ENCODE measurements at regions not wholly inside any gene's neighbourhood (a gene's known extent, or its start where the extent isn't known, plus 50 kb on each side); places are given as distances from the start of the nearest gene placed in this dataset.
"Not testable (repeated sequence)": the region's sequence is repeated elsewhere in the genome, so short reads cannot be mapped to it uniquely, and the experiment has no call there.

GRCh38 chr2:239647052-239647819 is 246.4 kb upstream of the HDAC4 start:
- Histone ChIP-seq H3K4me2 (ENCODE audit: extremely low read depth, insufficient read depth, low read length) (no peak overlapping the region), H3K4me1 (ENCODE audit: control insufficient read depth, extremely low read depth, insufficient read depth, low read length) (no peaks in the 10 kb centered on the region), H3K36me3 (ENCODE audit: control insufficient read depth, insufficient read depth, low read length) (no peaks in the 10 kb centered on the region), H3K79me2 (ENCODE audit: control insufficient read depth, insufficient read depth, low read length) (no peaks in the 10 kb centered on the region), H3K27me3 (ENCODE audit: control insufficient read depth, insufficient read depth, low read length) (no peaks in the 10 kb centered on the region), H4K20me1 (ENCODE audit: control insufficient read depth, extremely low read depth, insufficient read depth, low read length) (no peaks in the 10 kb centered on the region), H3K9me3 (ENCODE audit: control insufficient read depth, insufficient read depth, low read depth, low read length) (peaks cover 5% of the 10 kb centered on the region), H3K27ac (ENCODE audit: insufficient read depth, low read length) (no peak overlapping the region), H3K9ac (ENCODE audit: insufficient read depth, low read length) (no peak overlapping the region), H3K4me3 (replicated peaks in 1 of 4; ENCODE audit: control extremely low read depth in 1 of 4, insufficient read depth in 1 of 4, low read depth in 3 of 4, low read length in 4 of 4) (no peak overlapping the region), H2AFZ (ENCODE audit: low read length) (no peak overlapping the region)
- no peak for DNase-seq (ENCODE audit: low read depth in 2 of 2)
- no peak for TF ChIP-seq CTCF (conservative IDR thresholded peaks at IDR 0.05 in 1 of 2, IDR thresholded peaks at IDR 0.05 in 1 of 2; ENCODE audit: low read depth in 1 of 2, low read length in 2 of 2)

- no peaks in the 10 kb centered on the region for H3K27me3 ChIP-seq (ENCODE audit: control insufficient read depth, insufficient read depth, low read length)
- no peak overlapping the region for H3K4me3 ChIP-seq (replicated peaks in 1 of 4; ENCODE audit: control extremely low read depth in 1 of 4, insufficient read depth in 1 of 4, low read depth in 3 of 4, low read length in 4 of 4)
- H4K20me1 ChIP-seq (ENCODE audit: control insufficient read depth, extremely low read depth, insufficient read depth, low read length): no peaks in the 10 kb centered on the region
- H2AFZ ChIP-seq (ENCODE audit: low read length): no peak overlapping the region
- no peak overlapping the region for H3K4me2 ChIP-seq (ENCODE audit: extremely low read depth, insufficient read depth, low read length)
- peaks cover 5% of the 10 kb centered on the region for H3K9me3 ChIP-seq (ENCODE audit: control insufficient read depth, insufficient read depth, low read depth, low read length)
- TF ChIP-seq CTCF (conservative IDR thresholded peaks at IDR 0.05 in 1 of 2, IDR thresholded peaks at IDR 0.05 in 1 of 2; ENCODE audit: low read depth in 1 of 2, low read length in 2 of 2) (no peak), EZH2 (IDR thresholded peaks at IDR 0.05; ENCODE audit: low read length, missing control alignments) (no peak)
- no peaks in the 10 kb centered on the region for H3K36me3 ChIP-seq (ENCODE audit: control insufficient read depth, insufficient read depth, low read length)
- H3K4me1 ChIP-seq (ENCODE audit: control insufficient read depth, extremely low read depth, insufficient read depth, low read length): no peaks in the 10 kb centered on the region
- H3K27ac ChIP-seq (ENCODE audit: insufficient read depth, low read length): no peak overlapping the region
- DNase-seq (ENCODE audit: low read depth in 2 of 2): no peak
- H3K79me2 ChIP-seq (ENCODE audit: control insufficient read depth, insufficient read depth, low read length): no peaks in the 10 kb centered on the region
- no peak overlapping the region for H3K9ac ChIP-seq (ENCODE audit: insufficient read depth, low read length)
These were observed 245.4 kb upstream of the HDAC4 start for GRCh38 chr2:239646184-239646583.

- not testable (repeated sequence) for DNase-seq (ENCODE audit: low read depth in 2 of 2); H3K79me2 ChIP-seq (ENCODE audit: control insufficient read depth, insufficient read depth, low read length); H3K36me3 ChIP-seq (ENCODE audit: control insufficient read depth, insufficient read depth, low read length); H3K4me1 ChIP-seq (ENCODE audit: control insufficient read depth, extremely low read depth, insufficient read depth, low read length); H4K20me1 ChIP-seq (ENCODE audit: control insufficient read depth, extremely low read depth, insufficient read depth, low read length); H3K9ac ChIP-seq (ENCODE audit: insufficient read depth, low read length); H3K9me3 ChIP-seq (ENCODE audit: control insufficient read depth, insufficient read depth, low read depth, low read length); H3K27ac ChIP-seq (ENCODE audit: insufficient read depth, low read length); H3K4me2 ChIP-seq (ENCODE audit: extremely low read depth, insufficient read depth, low read length); H3K4me3 ChIP-seq (replicated peaks in 1 of 4; ENCODE audit: control extremely low read depth in 1 of 4, insufficient read depth in 1 of 4, low read depth in 3 of 4, low read length in 4 of 4); H3K27me3 ChIP-seq (ENCODE audit: control insufficient read depth, insufficient read depth, low read length); H2AFZ ChIP-seq (ENCODE audit: low read length)
These were observed 243.8 kb upstream of the HDAC4 start for GRCh38 chr2:239644594-239644993.
